GM12874 (cell line): ENCODE measurements at regions not wholly inside any gene's neighbourhood (a gene's known extent, or its start where the extent isn't known, plus 50 kb on each side); places are given as distances from the start of the nearest gene placed in this dataset.

Source experiments
- TF ChIP-seq, protein P1 (sequence below): IDR thresholded peaks from 2 replicates; pipeline ENCODE4 v1.5.1; 2011; ENCODE audit warnings: low read depth, mild to moderate bottlenecking, control low read depth, low read length, moderate library complexity; ENCODE audit not compliant: insufficient read depth

DNA sequence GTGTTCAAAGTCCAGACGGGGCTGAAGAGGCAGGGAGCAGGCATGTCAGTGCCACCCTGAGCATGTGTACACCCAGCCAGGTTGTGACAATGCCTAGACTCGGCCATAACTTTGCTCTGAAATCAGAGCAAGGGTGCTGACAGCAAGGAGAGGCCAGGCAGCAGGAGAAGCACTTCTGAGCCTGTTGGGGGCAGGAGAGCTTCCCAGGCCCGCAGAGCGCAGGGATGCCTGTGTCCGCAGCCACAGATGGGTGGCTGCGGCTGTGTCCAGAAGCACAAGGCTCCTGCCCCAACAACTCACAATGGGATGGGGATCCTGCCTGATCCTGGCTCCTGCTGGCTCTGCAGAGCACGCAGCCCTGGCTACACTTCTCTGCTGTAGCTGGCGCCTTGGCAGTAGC lies 373.9 kb downstream of the CHSY3 start:
- TF ChIP-seq, protein P1, sequence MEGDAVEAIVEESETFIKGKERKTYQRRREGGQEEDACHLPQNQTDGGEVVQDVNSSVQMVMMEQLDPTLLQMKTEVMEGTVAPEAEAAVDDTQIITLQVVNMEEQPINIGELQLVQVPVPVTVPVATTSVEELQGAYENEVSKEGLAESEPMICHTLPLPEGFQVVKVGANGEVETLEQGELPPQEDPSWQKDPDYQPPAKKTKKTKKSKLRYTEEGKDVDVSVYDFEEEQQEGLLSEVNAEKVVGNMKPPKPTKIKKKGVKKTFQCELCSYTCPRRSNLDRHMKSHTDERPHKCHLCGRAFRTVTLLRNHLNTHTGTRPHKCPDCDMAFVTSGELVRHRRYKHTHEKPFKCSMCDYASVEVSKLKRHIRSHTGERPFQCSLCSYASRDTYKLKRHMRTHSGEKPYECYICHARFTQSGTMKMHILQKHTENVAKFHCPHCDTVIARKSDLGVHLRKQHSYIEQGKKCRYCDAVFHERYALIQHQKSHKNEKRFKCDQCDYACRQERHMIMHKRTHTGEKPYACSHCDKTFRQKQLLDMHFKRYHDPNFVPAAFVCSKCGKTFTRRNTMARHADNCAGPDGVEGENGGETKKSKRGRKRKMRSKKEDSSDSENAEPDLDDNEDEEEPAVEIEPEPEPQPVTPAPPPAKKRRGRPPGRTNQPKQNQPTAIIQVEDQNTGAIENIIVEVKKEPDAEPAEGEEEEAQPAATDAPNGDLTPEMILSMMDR = no peak

DNA sequence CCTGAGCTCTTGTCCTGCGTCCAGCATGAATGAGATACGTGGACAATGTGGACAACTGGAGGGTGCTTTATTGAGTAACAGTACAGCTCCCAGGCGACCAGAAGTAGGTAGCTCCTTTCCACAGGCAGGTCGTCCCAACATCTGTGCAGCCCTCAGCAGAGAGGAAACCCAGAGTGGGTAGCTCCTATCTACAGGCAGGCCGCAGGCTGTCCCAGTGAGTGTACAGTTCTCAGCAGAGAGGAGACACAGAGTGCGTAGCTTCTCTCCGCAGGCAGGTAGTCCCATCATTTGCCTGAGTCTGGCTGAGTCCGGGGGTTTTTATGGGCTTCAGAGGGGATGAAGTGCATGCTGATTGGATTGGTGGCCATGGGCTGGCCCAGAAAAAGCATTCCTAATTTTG lies 373.3 kb downstream of the CHSY3 start:
- TF ChIP-seq, protein P1 = no peak

DNA sequence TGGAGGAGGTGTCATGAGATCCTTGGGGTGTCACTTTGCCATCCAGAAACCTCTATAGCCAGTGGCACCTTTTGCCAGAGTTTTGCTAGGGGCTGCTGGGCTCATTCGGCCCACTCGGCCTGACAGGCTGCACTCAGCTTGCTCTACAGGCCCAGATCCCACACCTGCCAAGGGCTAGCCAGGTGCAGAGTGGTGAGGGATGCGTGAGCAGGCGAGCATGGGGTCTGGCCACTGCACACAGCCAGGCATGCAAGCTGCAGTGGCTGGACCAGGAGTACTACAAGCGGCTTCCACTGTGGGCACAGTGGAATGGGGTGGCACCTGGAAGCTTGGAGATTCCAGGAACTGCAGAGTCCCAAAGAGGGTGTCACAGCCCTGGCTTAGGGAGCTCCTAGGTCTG lies 372.7 kb downstream of the CHSY3 start:
- TF ChIP-seq, protein P1 = no peak

DNA sequence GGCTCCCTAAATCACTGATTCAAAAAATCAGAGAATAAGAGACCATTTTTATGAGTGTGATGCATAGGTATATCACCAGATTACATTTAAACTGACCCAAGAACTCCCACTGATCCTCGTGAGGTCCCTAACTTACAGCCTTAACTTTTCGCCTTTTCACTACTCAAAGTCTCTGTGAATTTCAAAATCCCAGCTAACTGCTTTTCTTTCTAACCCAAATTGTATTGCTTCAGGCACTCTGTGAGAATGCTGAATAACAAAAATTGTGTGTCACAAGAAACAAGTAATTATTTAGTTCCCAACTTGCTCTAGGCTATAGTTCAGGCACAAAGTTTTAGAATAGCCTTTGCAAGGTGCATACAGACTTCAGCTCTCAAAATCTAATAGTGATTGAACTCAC lies 368.6 kb downstream of the CHSY3 start:
- TF ChIP-seq, protein P1 = no peak

DNA sequence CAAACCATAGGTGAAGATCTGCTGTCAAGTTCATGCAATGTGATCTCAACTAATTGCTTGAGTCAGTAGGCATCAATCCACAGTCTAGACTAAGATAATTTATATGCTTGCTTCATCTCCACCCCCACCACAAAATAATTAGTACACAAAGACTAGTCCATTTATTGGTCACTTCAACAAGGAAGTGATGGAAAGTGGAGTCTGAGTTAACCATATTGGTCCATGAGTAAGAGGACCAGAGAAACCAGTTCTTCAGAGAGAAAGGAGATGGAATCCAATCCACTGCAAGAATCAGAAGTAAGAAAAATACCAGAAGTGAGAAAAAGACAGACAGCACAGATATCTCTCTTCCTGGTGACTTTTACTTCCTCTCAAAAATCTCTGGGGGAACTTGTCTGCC lies 366.5 kb downstream of the CHSY3 start:
- TF ChIP-seq, protein P1 = no peak

DNA sequence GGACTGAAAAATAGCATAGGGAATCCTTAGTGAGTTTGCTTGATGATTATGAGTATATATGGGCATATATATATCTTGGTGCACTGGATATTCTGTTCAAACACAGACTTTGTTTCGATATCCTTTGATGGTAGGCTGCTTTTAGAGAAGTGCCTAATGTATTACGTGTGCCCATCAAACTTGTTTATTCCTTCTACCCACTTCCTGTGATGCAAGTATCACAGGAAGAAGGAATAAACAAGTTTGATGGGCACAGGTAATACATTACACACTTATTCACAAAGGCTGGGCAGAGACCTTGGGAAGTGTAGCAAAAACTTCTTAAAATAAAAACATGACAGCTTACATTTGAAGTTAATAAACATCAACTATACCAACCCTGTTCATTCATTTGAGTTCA lies 364.2 kb downstream of the CHSY3 start:
- TF ChIP-seq, protein P1 = no peak

DNA sequence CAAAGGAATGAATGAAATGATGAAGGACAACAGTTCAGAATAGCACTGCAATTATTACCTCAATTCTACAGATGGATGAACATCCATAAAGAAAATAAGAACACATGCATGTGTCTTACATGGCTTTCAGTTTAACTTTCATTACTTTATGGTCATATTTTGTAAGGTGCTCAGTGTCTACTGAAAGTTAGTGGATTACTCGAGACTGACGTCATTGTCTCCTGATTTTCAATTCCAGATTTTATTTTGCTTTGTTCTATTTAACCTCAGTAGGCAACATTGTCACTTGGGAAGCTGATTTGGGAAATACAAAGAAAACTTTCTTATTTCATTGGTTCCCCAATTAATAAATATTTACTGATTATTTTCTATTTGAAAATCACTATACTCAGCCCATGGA lies 363.7 kb downstream of the CHSY3 start:
- TF ChIP-seq, protein P1 = no peak

DNA sequence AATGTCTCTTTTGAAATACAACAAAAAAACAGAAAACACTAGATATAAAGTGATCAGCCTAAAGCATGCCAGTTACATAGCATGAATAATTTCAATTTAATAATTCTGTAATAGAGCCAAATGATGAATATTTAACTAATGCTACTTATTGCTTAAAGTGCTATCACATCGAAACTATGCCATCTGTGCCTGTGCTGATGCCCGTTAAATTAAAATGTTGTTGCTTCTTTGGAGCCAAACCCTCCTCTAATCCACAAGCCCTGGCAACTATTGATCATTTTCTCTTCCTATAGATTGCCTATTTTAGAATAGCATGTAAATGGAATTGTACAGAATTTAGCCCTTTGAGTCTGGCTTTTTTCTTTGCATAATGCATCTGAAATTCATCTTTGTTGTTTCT lies 356.2 kb downstream of the CHSY3 start:
- TF ChIP-seq, protein P1 = no peak
